H9 (cell line): ENCODE measurements at regions not wholly inside any gene's neighbourhood (a gene's known extent, or its start where the extent isn't known, plus 50 kb on each side); places are given as distances from the start of the nearest gene placed in this dataset.

ENCODE experiments used
- DNase-seq: peaks from one replicate; pipeline ENCODE4 v3.0.0-alpha.2; 2017
- H2AFZ ChIP-seq: one replicate; pipeline ENCODE4 v1.6.1; 2013; ENCODE audit warnings: mild to moderate bottlenecking, low read length, control low read depth, moderate library complexity
- H2AK5ac ChIP-seq: 2 replicates; pipeline ENCODE4 v1.6.1; 2013; ENCODE audit warnings: low read length, control low read depth, mixed read lengths; ENCODE audit not compliant: insufficient read length
- H2BK120ac ChIP-seq: one replicate; pipeline ENCODE4 v1.6.1; 2013; ENCODE audit warnings: low read depth, mild to moderate bottlenecking, low read length, control low read depth, inconsistent platforms; ENCODE audit not compliant: poor library complexity, severe bottlenecking
- H2BK12ac ChIP-seq: 2 replicates; pipeline ENCODE4 v1.6.1; 2013; ENCODE audit warnings: low read length, control low read depth, mixed read lengths, low read depth; ENCODE audit not compliant: insufficient read length
- H2BK15ac ChIP-seq: 2 replicates; pipeline ENCODE4 v1.6.1; 2013; ENCODE audit warnings: low read depth, low read length, control low read depth
- H2BK20ac ChIP-seq: one replicate; pipeline ENCODE4 v1.6.1; 2013; ENCODE audit warnings: low read depth, mild to moderate bottlenecking, low read length, control low read depth, inconsistent platforms; ENCODE audit not compliant: poor library complexity, severe bottlenecking
- H2BK5ac ChIP-seq: 2 replicates; pipeline ENCODE4 v1.6.1; 2013; ENCODE audit warnings: low read length, control low read depth, mixed read lengths; ENCODE audit not compliant: insufficient read length
- H3K14ac ChIP-seq: 2 replicates; pipeline ENCODE4 v1.6.1; 2013; ENCODE audit warnings: low read length, control low read depth; ENCODE audit not compliant: insufficient read depth
- H3K18ac ChIP-seq: 2 replicates; pipeline ENCODE4 v1.6.1; 2013; ENCODE audit warnings: low read depth, mild to moderate bottlenecking, mixed read lengths, low read length, control low read depth; ENCODE audit not compliant: insufficient read length
- H3K23ac ChIP-seq: 2 replicates; pipeline ENCODE4 v1.6.1; 2013; ENCODE audit warnings: low read length, control low read depth, mixed read lengths, low read depth; ENCODE audit not compliant: insufficient read length
- H3K23me2 ChIP-seq: 2 replicates; pipeline ENCODE4 v1.6.1; 2013; ENCODE audit warnings: low read depth, mild to moderate bottlenecking, mixed read lengths, low read length, control low read depth; ENCODE audit not compliant: insufficient read length, poor library complexity, severe bottlenecking
- H3K27ac ChIP-seq: 2 replicates; pipeline ENCODE4 v1.5.1; 2013; ENCODE audit warnings: low read length, control low read depth, mixed read lengths, low read depth; ENCODE audit not compliant: insufficient read length
- H3K27me3 ChIP-seq: 2 replicates; pipeline ENCODE4 v1.6.1; 2013; ENCODE audit warnings: low read length, control low read depth, inconsistent platforms; ENCODE audit not compliant: insufficient read depth
- H3K4ac ChIP-seq: 2 replicates; pipeline ENCODE4 v1.6.1; 2013; ENCODE audit warnings: low read depth, mild to moderate bottlenecking, control low read depth, inconsistent platforms, low read length, moderate library complexity
- H3K4me1 ChIP-seq: 2 replicates; pipeline ENCODE4 v1.6.1; 2013; ENCODE audit warnings: low read length, control low read depth, inconsistent platforms; ENCODE audit not compliant: insufficient read depth
- H3K4me2 ChIP-seq: 2 replicates; pipeline ENCODE4 v1.6.1; 2013; ENCODE audit warnings: low read length, control low read depth, mixed read lengths; ENCODE audit not compliant: insufficient read length, insufficient read depth
- H3K56ac ChIP-seq: 2 replicates; pipeline ENCODE4 v1.6.1; 2013; ENCODE audit warnings: low read depth, mild to moderate bottlenecking, mixed read lengths, low read length, control low read depth; ENCODE audit not compliant: insufficient read length
- H3K79me1 ChIP-seq: 2 replicates; pipeline ENCODE4 v1.6.1; 2013; ENCODE audit warnings: low read depth, mild to moderate bottlenecking, moderate library complexity, low read length, control low read depth, inconsistent platforms; ENCODE audit not compliant: insufficient read depth, poor library complexity, severe bottlenecking
- H3K79me2 ChIP-seq: 2 replicates; pipeline ENCODE4 v1.6.1; 2013; ENCODE audit warnings: low read length, control low read depth, inconsistent platforms; ENCODE audit not compliant: insufficient read depth
- H3K9ac ChIP-seq: 2 replicates; pipeline ENCODE4 v1.6.1; 2013; ENCODE audit warnings: low read length, control low read depth, mixed read lengths; ENCODE audit not compliant: insufficient read length; ENCODE audit errors: extremely low read depth
- H3K9me3 ChIP-seq: one replicate; pipeline ENCODE4 v1.6.1; 2013; ENCODE audit warnings: low read depth, low read length, inconsistent platforms; ENCODE audit not compliant: control insufficient read depth
- H3T11ph ChIP-seq: one replicate; pipeline ENCODE4 v1.6.1; 2013; ENCODE audit warnings: mild to moderate bottlenecking, low read length, control low read depth, inconsistent platforms
- H4K20me1 ChIP-seq: one replicate; pipeline ENCODE4 v1.6.1; 2013; ENCODE audit not compliant: control insufficient read depth, insufficient read length, insufficient read depth
- H4K5ac ChIP-seq: 2 replicates; pipeline ENCODE4 v1.6.1; 2013; ENCODE audit warnings: low read depth, mild to moderate bottlenecking, mixed read lengths, low read length, control low read depth; ENCODE audit not compliant: insufficient read length
- H4K8ac ChIP-seq: replicated peaks from 2 replicates; pipeline ENCODE4 v1.6.1; 2013; ENCODE audit warnings: low read length, control low read depth, mixed read lengths, low read depth; ENCODE audit not compliant: insufficient read length
- H4K91ac ChIP-seq: 2 replicates; pipeline ENCODE4 v1.6.1; 2013; ENCODE audit warnings: low read depth, mild to moderate bottlenecking, moderate library complexity, mixed read lengths, low read length, control low read depth; ENCODE audit not compliant: insufficient read length
- H3K27ac Mint-ChIP-seq, 3 experiments: 2 replicates in 2 of 3; 3 replicates in 1 of 3; pipeline ENCODE4 v1.8.0; 2020 to 2021; ENCODE audit warnings: mixed read lengths in 3 of 3, mild to moderate bottlenecking in 1 of 3, moderate library complexity in 1 of 3
- H3K27me3 Mint-ChIP-seq: 2 replicates; pipeline ENCODE4 v1.8.0; 2021; ENCODE audit warnings: low read depth, mild to moderate bottlenecking, moderate library complexity, mixed read lengths
- H3K36me3 Mint-ChIP-seq, 3 experiments: 2 replicates in 2 of 3; 3 replicates in 1 of 3; pipeline ENCODE4 v1.8.0; 2020 to 2021; ENCODE audit warnings: low read depth in 3 of 3, mixed read lengths in 3 of 3; ENCODE audit not compliant: insufficient read depth in 1 of 3
- H3K4me1 Mint-ChIP-seq, 2 experiments: 2 replicates each; pipeline ENCODE4 v1.8.0; 2020; ENCODE audit warnings: mixed read lengths in 2 of 2
- H3K4me3 Mint-ChIP-seq, 2 experiments: 2 replicates in 1 of 2; 3 replicates in 1 of 2; pipeline ENCODE4 v1.8.0; 2020 to 2021; ENCODE audit warnings: mild to moderate bottlenecking in 2 of 2, mixed read lengths in 2 of 2, moderate library complexity in 1 of 2
- H3K9me3 Mint-ChIP-seq, 2 experiments: 2 replicates in 1 of 2; 3 replicates in 1 of 2; pipeline ENCODE4 v1.8.0; 2020; ENCODE audit warnings: mild to moderate bottlenecking in 2 of 2, mixed read lengths in 2 of 2, moderate library complexity in 1 of 2
- WGBS: extraction: QIAGEN DNeasy Blood & Tissue Kit; methylation state at CpG from one replicate; pipeline ENCODE4 v1.1.7; 2013; ENCODE audit warnings: missing lambda C conversion rate, low lambda C conversion rate, mixed read lengths; ENCODE audit not compliant: insufficient read length; ENCODE audit errors: extremely low coverage; 5-methylcytosine and 5-hydroxymethylcytosine counted together
- TF ChIP-seq, protein P1 (sequence below): fragments of 200-600 bp; sonication (generic); conservative IDR thresholded peaks from 3 replicates; pipeline ENCODE4 v1.8.0; 2021; ENCODE audit warnings: antibody characterized with exemption, mild to moderate bottlenecking

DNA sequence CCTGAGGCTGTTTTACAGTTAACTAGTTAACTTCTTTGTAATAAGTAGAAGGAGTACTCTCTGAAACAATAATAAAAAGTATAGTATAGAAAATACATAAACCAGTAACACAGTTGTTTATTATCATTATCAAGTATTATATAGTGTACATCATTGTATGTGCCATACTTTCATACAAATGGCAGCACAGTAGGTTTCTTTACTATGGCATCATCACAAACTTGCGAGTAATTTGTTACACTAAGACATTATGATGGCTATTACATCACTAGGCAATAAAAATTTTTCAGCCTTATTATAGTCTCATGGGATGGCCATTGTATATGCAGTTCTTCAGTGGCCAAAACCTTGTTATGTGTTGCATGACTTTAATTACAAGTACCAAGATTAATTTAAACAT lies 1376.5 kb upstream of the ADGRL2 start:
- H3K18ac ChIP-seq: no peak overlapping the region
- H3K79me2 ChIP-seq: no peaks in the 10 kb centered on the region
- no peak overlapping the region for H4K91ac ChIP-seq
- no peak for DNase-seq
- no peak overlapping the region for H3K4me2 ChIP-seq
- H4K8ac ChIP-seq: no peak overlapping the region
- H2AFZ ChIP-seq: no peak overlapping the region
- no peaks in the 10 kb centered on the region for H3K9me3 ChIP-seq
- no peak overlapping the region for H3K14ac ChIP-seq
- no peak overlapping the region for H2BK5ac ChIP-seq
- H3K9ac ChIP-seq: no peak overlapping the region
- Mint-ChIP-seq H3K27ac (no peak overlapping the region), H3K9me3 (no peaks in the 10 kb centered on the region), H3K27me3 (no peaks in the 10 kb centered on the region), H3K36me3 (no peaks in the 10 kb centered on the region), H3K4me1 (no peaks in the 10 kb centered on the region), H3K4me3 (no peak overlapping the region)
- no peaks in the 10 kb centered on the region for H4K20me1 ChIP-seq
- TF ChIP-seq, protein P1, sequence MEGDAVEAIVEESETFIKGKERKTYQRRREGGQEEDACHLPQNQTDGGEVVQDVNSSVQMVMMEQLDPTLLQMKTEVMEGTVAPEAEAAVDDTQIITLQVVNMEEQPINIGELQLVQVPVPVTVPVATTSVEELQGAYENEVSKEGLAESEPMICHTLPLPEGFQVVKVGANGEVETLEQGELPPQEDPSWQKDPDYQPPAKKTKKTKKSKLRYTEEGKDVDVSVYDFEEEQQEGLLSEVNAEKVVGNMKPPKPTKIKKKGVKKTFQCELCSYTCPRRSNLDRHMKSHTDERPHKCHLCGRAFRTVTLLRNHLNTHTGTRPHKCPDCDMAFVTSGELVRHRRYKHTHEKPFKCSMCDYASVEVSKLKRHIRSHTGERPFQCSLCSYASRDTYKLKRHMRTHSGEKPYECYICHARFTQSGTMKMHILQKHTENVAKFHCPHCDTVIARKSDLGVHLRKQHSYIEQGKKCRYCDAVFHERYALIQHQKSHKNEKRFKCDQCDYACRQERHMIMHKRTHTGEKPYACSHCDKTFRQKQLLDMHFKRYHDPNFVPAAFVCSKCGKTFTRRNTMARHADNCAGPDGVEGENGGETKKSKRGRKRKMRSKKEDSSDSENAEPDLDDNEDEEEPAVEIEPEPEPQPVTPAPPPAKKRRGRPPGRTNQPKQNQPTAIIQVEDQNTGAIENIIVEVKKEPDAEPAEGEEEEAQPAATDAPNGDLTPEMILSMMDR: no peak
- no peak overlapping the region for H2BK20ac ChIP-seq
- H3K23me2 ChIP-seq: no peaks in the 10 kb centered on the region
- H3K23ac ChIP-seq: no peak overlapping the region
- H3K56ac ChIP-seq: no peak overlapping the region
- no peak overlapping the region for H2AK5ac ChIP-seq
- H3K79me1 ChIP-seq: no peaks in the 10 kb centered on the region
- no peak overlapping the region for H2BK12ac ChIP-seq
- no peaks in the 10 kb centered on the region for H3K27me3 ChIP-seq
- no peak overlapping the region for H2BK15ac ChIP-seq
- no peak overlapping the region for H3T11ph ChIP-seq
- H3K4me1 ChIP-seq: no peaks in the 10 kb centered on the region
- no peak overlapping the region for H4K5ac ChIP-seq
- no peak overlapping the region for H3K27ac ChIP-seq
- no peak overlapping the region for H3K4ac ChIP-seq
- no peak overlapping the region for H2BK120ac ChIP-seq
- WGBS: no CpG with 5 or more reads among the region's 1 CpG
